ENCODE measurements at regions not wholly inside any gene's neighbourhood (a gene's known extent, or its start where the extent isn't known, plus 50 kb on each side); places are given as distances from the start of the nearest gene placed in this dataset.

- Histone ChIP-seq H3K36me3 (no peaks in the 10 kb centered on the region), H3K27me3 (no peaks in the 10 kb centered on the region), H3K4me1 (no peaks in the 10 kb centered on the region), H3K9me3 (peaks cover 0 to 6% of the 10 kb centered on the region in 2 donors), H3K4me3 (no peak overlapping the region), H3K27ac (no peak overlapping the region)
- intact Hi-C loops (cut with DNase I; ENCODE audit: low total_unique reads): no loop called here
- TF ChIP-seq, protein P1, sequence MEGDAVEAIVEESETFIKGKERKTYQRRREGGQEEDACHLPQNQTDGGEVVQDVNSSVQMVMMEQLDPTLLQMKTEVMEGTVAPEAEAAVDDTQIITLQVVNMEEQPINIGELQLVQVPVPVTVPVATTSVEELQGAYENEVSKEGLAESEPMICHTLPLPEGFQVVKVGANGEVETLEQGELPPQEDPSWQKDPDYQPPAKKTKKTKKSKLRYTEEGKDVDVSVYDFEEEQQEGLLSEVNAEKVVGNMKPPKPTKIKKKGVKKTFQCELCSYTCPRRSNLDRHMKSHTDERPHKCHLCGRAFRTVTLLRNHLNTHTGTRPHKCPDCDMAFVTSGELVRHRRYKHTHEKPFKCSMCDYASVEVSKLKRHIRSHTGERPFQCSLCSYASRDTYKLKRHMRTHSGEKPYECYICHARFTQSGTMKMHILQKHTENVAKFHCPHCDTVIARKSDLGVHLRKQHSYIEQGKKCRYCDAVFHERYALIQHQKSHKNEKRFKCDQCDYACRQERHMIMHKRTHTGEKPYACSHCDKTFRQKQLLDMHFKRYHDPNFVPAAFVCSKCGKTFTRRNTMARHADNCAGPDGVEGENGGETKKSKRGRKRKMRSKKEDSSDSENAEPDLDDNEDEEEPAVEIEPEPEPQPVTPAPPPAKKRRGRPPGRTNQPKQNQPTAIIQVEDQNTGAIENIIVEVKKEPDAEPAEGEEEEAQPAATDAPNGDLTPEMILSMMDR (IDR thresholded peaks at IDR 0.05): no peak
- TF ChIP-seq POLR2A (IDR thresholded peaks at IDR 0.05) (no peak), POLR2AphosphoS5 (IDR thresholded peaks at IDR 0.05) (no peak)
- DNase-seq (ENCODE audit: low spot score in 2 of 2): no peak
These were observed 994.7 kb upstream of the MIR17HG start for GRCh38 chr13:90352763-90353162.

GRCh38 chr13:90355162-90355751 is 992.2 kb upstream of the MIR17HG start:
- Histone ChIP-seq H3K4me1 (no peaks in the 10 kb centered on the region), H3K27ac (no peak overlapping the region), H3K4me3 (no peak overlapping the region), H3K9me3 (no peaks in the 10 kb centered on the region), H3K27me3 (no peaks in the 10 kb centered on the region), H3K36me3 (no peaks in the 10 kb centered on the region)
- intact Hi-C loops (cut with DNase I; ENCODE audit: low total_unique reads): no loop called here
- DNase-seq (ENCODE audit: low spot score in 2 of 2): no peak
- TF ChIP-seq, protein P1 (IDR thresholded peaks at IDR 0.05): no peak
- TF ChIP-seq POLR2AphosphoS5 (IDR thresholded peaks at IDR 0.05) (no peak), POLR2A (IDR thresholded peaks at IDR 0.05) (no peak)

DNA sequence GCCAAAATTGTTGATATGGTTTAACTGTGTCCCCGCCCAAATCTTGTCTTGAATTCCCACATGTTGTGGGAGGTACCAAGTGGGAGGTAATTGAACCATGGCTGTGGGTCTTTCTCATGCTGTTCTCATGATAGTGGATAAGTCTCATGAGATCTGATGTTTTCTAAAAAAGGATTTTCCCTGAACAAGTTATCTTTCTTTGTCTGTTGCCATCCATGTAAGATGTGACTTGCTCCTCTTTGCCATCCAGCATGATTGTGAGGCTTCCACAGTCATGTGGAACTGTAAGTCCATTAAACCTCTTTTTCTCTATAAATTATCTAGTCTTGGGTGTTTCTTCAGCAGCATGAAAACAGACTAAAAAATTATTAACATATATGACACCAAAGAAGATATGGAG is 986.7 kb upstream of the MIR17HG start:
- no peaks in the 10 kb centered on the region for H3K36me3 ChIP-seq
- TF ChIP-seq POLR2A (IDR thresholded peaks at IDR 0.05) (no peak), POLR2AphosphoS5 (IDR thresholded peaks at IDR 0.05) (no peak)
- TF ChIP-seq, protein P1 (IDR thresholded peaks at IDR 0.05): no peak
- no peaks in the 10 kb centered on the region for H3K9me3 ChIP-seq
- H3K27ac ChIP-seq: no peak overlapping the region
- no peak for DNase-seq (ENCODE audit: low spot score in 2 of 2)
- no peaks in the 10 kb centered on the region for H3K4me1 ChIP-seq
- H3K27me3 ChIP-seq: no peaks in the 10 kb centered on the region
- intact Hi-C loops (cut with DNase I; ENCODE audit: low total_unique reads): no loop called here
- no peak overlapping the region for H3K4me3 ChIP-seq

DNA sequence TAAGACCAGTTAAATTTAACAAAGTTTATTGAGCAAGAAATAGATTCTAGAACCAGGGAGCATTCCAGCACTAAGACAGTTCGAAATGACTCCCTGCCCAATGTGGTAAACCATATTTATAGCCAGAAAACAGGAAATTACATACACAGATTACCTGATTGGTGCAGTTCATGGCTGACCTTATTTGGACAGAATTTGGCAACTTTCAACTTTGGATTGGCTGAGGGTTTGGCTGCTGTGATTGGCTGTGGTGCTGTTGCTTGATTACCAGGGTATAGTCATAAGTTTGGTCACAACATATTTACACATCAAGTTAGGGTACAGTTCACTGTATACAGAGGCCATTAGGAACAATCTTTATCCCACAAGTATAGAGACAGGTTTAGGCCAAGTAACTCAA is 984.8 kb upstream of the MIR17HG start:
- TF ChIP-seq POLR2A (IDR thresholded peaks at IDR 0.05) (no peak), POLR2AphosphoS5 (IDR thresholded peaks at IDR 0.05) (no peak)
- TF ChIP-seq, protein P1 (IDR thresholded peaks at IDR 0.05): no peak
- no peaks in the 10 kb centered on the region for H3K4me1 ChIP-seq
- no peaks in the 10 kb centered on the region for H3K9me3 ChIP-seq
- no peaks in the 10 kb centered on the region for H3K36me3 ChIP-seq
- no peak for DNase-seq (ENCODE audit: low spot score in 2 of 2)
- intact Hi-C loops (cut with DNase I; ENCODE audit: low total_unique reads): no loop called here
- H3K27me3 ChIP-seq: no peaks in the 10 kb centered on the region
- H3K4me3 ChIP-seq: no peak overlapping the region
- H3K27ac ChIP-seq: no peak overlapping the region

DNA sequence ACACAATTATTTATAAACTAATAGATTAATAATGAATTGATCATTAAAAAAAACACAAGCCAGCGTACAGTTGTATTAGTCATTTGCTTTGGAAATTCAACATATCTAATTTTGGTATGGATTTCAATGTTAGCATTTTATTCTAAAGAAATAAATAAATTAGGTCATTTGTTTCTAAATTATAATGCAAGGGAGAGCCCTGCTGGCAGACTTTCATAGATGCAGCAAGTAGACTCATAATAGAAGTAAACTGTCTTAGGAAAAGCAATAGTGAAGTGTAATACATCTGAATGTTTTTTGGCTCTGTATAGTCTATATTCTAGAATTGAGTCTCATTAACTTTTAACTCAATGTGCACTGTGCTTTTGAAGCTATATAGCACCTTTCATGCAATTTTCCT is 982.4 kb upstream of the MIR17HG start:
- Histone ChIP-seq H3K4me1 (no peaks in the 10 kb centered on the region), H3K36me3 (no peaks in the 10 kb centered on the region), H3K27ac (no peak overlapping the region), H3K27me3 (no peaks in the 10 kb centered on the region), H3K4me3 (no peak overlapping the region), H3K9me3 (no peaks in the 10 kb centered on the region)
- intact Hi-C loops (cut with DNase I; ENCODE audit: low total_unique reads): no loop called here
- no peak for TF ChIP-seq POLR2AphosphoS5 (IDR thresholded peaks at IDR 0.05)
- DNase-seq (ENCODE audit: low spot score in 2 of 2): no peak

GRCh38 chr13:90374168-90374567 is 973.3 kb upstream of the MIR17HG start:
- DNase-seq (ENCODE audit: low spot score in 2 of 2): no peak
- intact Hi-C loops (cut with DNase I; ENCODE audit: low total_unique reads): no loop called here
- TF ChIP-seq POLR2AphosphoS5 (IDR thresholded peaks at IDR 0.05): no peak
- no peak for TF ChIP-seq POLR2A (IDR thresholded peaks at IDR 0.05)
- TF ChIP-seq, protein P1 (IDR thresholded peaks at IDR 0.05): no peak
- H3K36me3 ChIP-seq: no peaks in the 10 kb centered on the region
- H3K9me3 ChIP-seq: peaks cover 0 to 5% of the 10 kb centered on the region in 2 donors
- H3K27me3 ChIP-seq: no peaks in the 10 kb centered on the region
- H3K27ac ChIP-seq: no peak overlapping the region
- H3K4me3 ChIP-seq: no peak overlapping the region
- H3K4me1 ChIP-seq: no peaks in the 10 kb centered on the region
